CD4-positive, alpha-beta T cell treated with Interleukin-15 for 4 hours (primary cell): ENCODE measurements at regions not wholly inside any gene's neighbourhood (a gene's known extent, or its start where the extent isn't known, plus 50 kb on each side); places are given as distances from the start of the nearest gene placed in this dataset.

Experiments
- DNase-seq: peaks from one replicate; pipeline ENCODE4 v3.0.0-alpha.2; 2020; ENCODE audit warnings: low spot score

- DNase-seq: no peak
These were observed 130.6 kb downstream of the SMAD6 start for GRCh38 chr15:66832664-66833063.

- no peak for DNase-seq
These were observed 131.3 kb downstream of the SMAD6 start for GRCh38 chr15:66833371-66833770.

- no peak for DNase-seq
These were observed 131.8 kb downstream of the SMAD6 start for GRCh38 chr15:66833803-66834202.

- DNase-seq: no peak
These were observed 133.1 kb downstream of the SMAD6 start for GRCh38 chr15:66834881-66835878.

- DNase-seq: no peak
These were observed 134.4 kb downstream of the SMAD6 start for GRCh38 chr15:66836231-66837030.

- DNase-seq: no peak
These were observed 136.2 kb downstream of the SMAD6 start for GRCh38 chr15:66838202-66838601.

- DNase-seq: no peak
These were observed 136.7 kb downstream of the SMAD6 start for GRCh38 chr15:66838671-66839239.

- no peak for DNase-seq
These were observed 137.6 kb downstream of the SMAD6 start for GRCh38 chr15:66839506-66840112.

- DNase-seq: no peak
These were observed 138.8 kb downstream of the SMAD6 start for GRCh38 chr15:66840615-66841390.

GRCh38 chr15:66841953-66842681 is 140.1 kb downstream of the SMAD6 start:
- DNase-seq: no peak

GRCh38 chr15:66842710-66843441 is 140.8 kb downstream of the SMAD6 start:
- DNase-seq: no peak

GRCh38 chr15:66843581-66843980 is 141.5 kb downstream of the SMAD6 start:
- DNase-seq: no peak

GRCh38 chr15:66844041-66844746 is 142.2 kb downstream of the SMAD6 start:
- DNase-seq: no peak

GRCh38 chr15:66844747-66845145 is 142.7 kb downstream of the SMAD6 start:
- DNase-seq: no peak

- DNase-seq: no peak
These were observed 143.3 kb downstream of the SMAD6 start for GRCh38 chr15:66845266-66845785.

GRCh38 chr15:66846031-66846430 is 144.0 kb downstream of the SMAD6 start:
- DNase-seq: no peak

GRCh38 chr15:66846811-66847210 is 144.8 kb downstream of the SMAD6 start:
- no peak for DNase-seq

GRCh38 chr15:66847565-66847991 is 145.5 kb downstream of the SMAD6 start:
- DNase-seq: no peak

- no peak for DNase-seq
These were observed 146.1 kb downstream of the SMAD6 start for GRCh38 chr15:66848116-66848515.
